Peyer's patch (tissue), 4 donors: ENCODE measurements at regions not wholly inside any gene's neighbourhood (a gene's known extent, or its start where the extent isn't known, plus 50 kb on each side); places are given as distances from the start of the nearest gene placed in this dataset.

Source experiments
- DNase-seq, 3 donors: peaks; one replicate each; pipeline ENCODE4 v3.0.0-alpha.2; 2017 to 2019
- H3K27ac ChIP-seq, 4 donors: fragments of 200-600 bp; sonication (generic); one replicate each; pipeline ENCODE4 v1.5.1; 2016 to 2019
- H3K27me3 ChIP-seq, 2 donors: fragments of 200-600 bp; sonication (generic); one replicate each; pipeline ENCODE4 v1.5.1; 2019
- H3K36me3 ChIP-seq, 3 donors: fragments of 200-600 bp; sonication (generic); one replicate each; pipeline ENCODE4 v1.5.1; 2016 to 2019
- H3K4me1 ChIP-seq, 4 donors: fragments of 200-600 bp; sonication (generic); one replicate each; pipeline ENCODE4 v1.5.1; 2016 to 2019
- H3K4me3 ChIP-seq, 4 donors: fragments of 200-600 bp; sonication (generic); 1 replicate in 3 of 4; 2 replicates in 1 of 4; pipeline ENCODE4 v1.5.1; 2016 to 2019; ENCODE audit warnings: mild to moderate bottlenecking in 1 of 4
- H3K9me3 ChIP-seq, 4 donors: fragments of 200-600 bp; sonication (generic); one replicate each; pipeline ENCODE4 v1.5.1; 2016 to 2019; ENCODE audit warnings: mild to moderate bottlenecking in 1 of 4
- CTCF ChIP-seq, 6 experiments: fragments of 450-650 bp in 4 of 6; fragments of 200-600 bp in 2 of 6; sonication (generic) in 1 of 6; IDR thresholded peaks; one replicate each; pipeline ENCODE4 v1.5.1; 2017 to 2019; ENCODE audit warnings: antibody characterized with exemption in 6 of 6, mild to moderate bottlenecking in 3 of 6, moderate library complexity in 1 of 6
- POLR2A ChIP-seq, 2 donors: fragments of 450-650 bp; IDR thresholded peaks; one replicate each; pipeline ENCODE4 v1.5.1; 2017; ENCODE audit warnings: antibody characterized with exemption in 2 of 2, mild to moderate bottlenecking in 2 of 2, moderate library complexity in 2 of 2

GRCh38 chr3:64316971-64317370 lies 91.7 kb upstream of the PRICKLE2 start:
- no peak for DNase-seq
- H3K9me3 ChIP-seq = no peaks in the 10 kb centered on the region
- H3K4me3 ChIP-seq = no peak overlapping the region
- no peaks in the 10 kb centered on the region for H3K4me1 ChIP-seq
- no peaks in the 10 kb centered on the region for H3K36me3 ChIP-seq
- H3K27me3 ChIP-seq = no peaks in the 10 kb centered on the region
- H3K27ac ChIP-seq = no peak overlapping the region
- no peak for TF ChIP-seq POLR2A (IDR thresholded peaks at IDR 0.05)
- no peak for TF ChIP-seq CTCF (IDR thresholded peaks at IDR 0.05)

GRCh38 chr3:64311424-64312061 lies 86.3 kb upstream of the PRICKLE2 start:
- no peak for TF ChIP-seq POLR2A (IDR thresholded peaks at IDR 0.05)
- TF ChIP-seq CTCF (IDR thresholded peaks at IDR 0.05) = no peak
- no peak overlapping the region for H3K4me3 ChIP-seq
- H3K27me3 ChIP-seq = no peaks in the 10 kb centered on the region
- H3K9me3 ChIP-seq = no peaks in the 10 kb centered on the region
- no peak overlapping the region for H3K27ac ChIP-seq
- no peaks in the 10 kb centered on the region for H3K4me1 ChIP-seq
- no peaks in the 10 kb centered on the region for H3K36me3 ChIP-seq
- DNase-seq = no peak

GRCh38 chr3:64308931-64309330 lies 83.7 kb upstream of the PRICKLE2 start:
- Histone ChIP-seq H3K27ac (no peak overlapping the region), H3K36me3 (no peaks in the 10 kb centered on the region), H3K9me3 (no peaks in the 10 kb centered on the region), H3K4me3 (no peak overlapping the region), H3K27me3 (no peaks in the 10 kb centered on the region), H3K4me1 (no peaks in the 10 kb centered on the region)
- no peak for DNase-seq
- no peak for TF ChIP-seq CTCF (IDR thresholded peaks at IDR 0.05)
- TF ChIP-seq POLR2A (IDR thresholded peaks at IDR 0.05) = no peak

- no peak for DNase-seq
- Histone ChIP-seq H3K9me3 (no peaks in the 10 kb centered on the region), H3K27me3 (no peaks in the 10 kb centered on the region), H3K4me1 (no peaks in the 10 kb centered on the region), H3K36me3 (no peaks in the 10 kb centered on the region), H3K4me3 (no peak overlapping the region), H3K27ac (no peak overlapping the region)
- no peak for TF ChIP-seq POLR2A (IDR thresholded peaks at IDR 0.05)
- no peak for TF ChIP-seq CTCF (IDR thresholded peaks at IDR 0.05)
Measured at GRCh38 chr3:64306745-64307144, 81.5 kb upstream of the PRICKLE2 start.

GRCh38 chr3:64305731-64306130 lies 80.5 kb upstream of the PRICKLE2 start:
- H3K27me3 ChIP-seq = no peaks in the 10 kb centered on the region
- TF ChIP-seq POLR2A (IDR thresholded peaks at IDR 0.05) = no peak
- no peak overlapping the region for H3K4me3 ChIP-seq
- no peaks in the 10 kb centered on the region for H3K4me1 ChIP-seq
- H3K27ac ChIP-seq = no peak overlapping the region
- no peaks in the 10 kb centered on the region for H3K36me3 ChIP-seq
- no peaks in the 10 kb centered on the region for H3K9me3 ChIP-seq
- DNase-seq = no peak

- no peak for TF ChIP-seq CTCF (IDR thresholded peaks at IDR 0.05)
- no peak for TF ChIP-seq POLR2A (IDR thresholded peaks at IDR 0.05)
- no peaks in the 10 kb centered on the region for H3K27me3 ChIP-seq
Measured at GRCh38 chr3:64304828-64305410, 79.7 kb upstream of the PRICKLE2 start.

More at GRCh38 chr3:64304828-64305410, 79.7 kb upstream of the PRICKLE2 start:
- no peak overlapping the region for H3K27ac ChIP-seq
- DNase-seq = no peak
- no peaks in the 10 kb centered on the region for H3K9me3 ChIP-seq
- H3K4me1 ChIP-seq = no peaks in the 10 kb centered on the region
- H3K36me3 ChIP-seq = no peaks in the 10 kb centered on the region
- no peak overlapping the region for H3K4me3 ChIP-seq
